ENCODE measurements at regions not wholly inside any gene's neighbourhood (a gene's known extent, or its start where the extent isn't known, plus 50 kb on each side); places are given as distances from the start of the nearest gene placed in this dataset.

- TF ChIP-seq AHDC1 (CRISPR knock-in tag; IDR thresholded peaks at IDR 0.05; ENCODE audit: borderline replicate concordance) (peak; percentile 98), ZNF484 (CRISPR knock-in tag; IDR thresholded peaks at IDR 0.05; ENCODE audit: borderline replicate concordance, low read depth) (no peak), TAF15 (IDR thresholded peaks at IDR 0.05; ENCODE audit: low read depth, low read length, poor library complexity, severe bottlenecking) (no peak), NR2C2 (CRISPR knock-in tag; IDR thresholded peaks at IDR 0.05; ENCODE audit: borderline replicate concordance) (peak; percentile 67; the same call in 1 of the 2 replicates), ZNF281 (CRISPR knock-in tag; IDR thresholded peaks at IDR 0.05; ENCODE audit: borderline replicate concordance) (peak; percentile 80), FOXO1 (CRISPR knock-in tag; IDR thresholded peaks at IDR 0.05) (peak; percentile 100), ZNF556 (CRISPR knock-in tag; IDR thresholded peaks at IDR 0.05; ENCODE audit: borderline replicate concordance) (peak; percentile 44; the same call in 1 of the 2 replicates), AKAP8 (CRISPR knock-in tag; IDR thresholded peaks at IDR 0.05) (peak; percentile 49; the same call in 1 of the 2 replicates), ZSCAN21 (CRISPR knock-in tag; IDR thresholded peaks at IDR 0.05; ENCODE audit: borderline replicate concordance) (peak; percentile 48; the same call in 1 of the 2 replicates), NCOR1 (IDR thresholded peaks at IDR 0.05; ENCODE audit: borderline replicate concordance, low read length) (peak; percentile 50; the same call in 1 of the 2 replicates), ZNF678 (CRISPR knock-in tag; IDR thresholded peaks at IDR 0.05) (no peak), ZNF225 (CRISPR knock-in tag; IDR thresholded peaks at IDR 0.05) (no peak), FOSL2 (CRISPR knock-in tag; IDR thresholded peaks at IDR 0.05) (peak; percentile 91), CBX2 (IDR thresholded peaks at IDR 0.05; ENCODE audit: low read depth, low read length) (no peak), CBX2 (CRISPR knock-in tag; IDR thresholded peaks at IDR 0.05; ENCODE audit: low read depth) (0 out of 2 replicates have a peak, but pooled peaks have one; percentile 49), CEBPG (CRISPR knock-in tag; IDR thresholded peaks at IDR 0.05) (peak; percentile 41), ZNF703 (CRISPR knock-in tag; IDR thresholded peaks at IDR 0.05; ENCODE audit: borderline replicate concordance) (peak; percentile 92), ZFP37 (CRISPR knock-in tag; IDR thresholded peaks at IDR 0.05; ENCODE audit: borderline replicate concordance) (peak; percentile 44; the same call in 1 of the 2 replicates), E2F2 (CRISPR knock-in tag; IDR thresholded peaks at IDR 0.05; ENCODE audit: borderline replicate concordance) (no peak)
Observed at GRCh38 chr1:116292929-116293725, 79.9 kb upstream of the ATP1A1 start (continued).
